H9 (cell line): ENCODE measurements at regions not wholly inside any gene's neighbourhood (a gene's known extent, or its start where the extent isn't known, plus 50 kb on each side); places are given as distances from the start of the nearest gene placed in this dataset.

ENCODE experiments used
- DNase-seq: peaks from one replicate; pipeline ENCODE4 v3.0.0-alpha.2; 2017
- H2AFZ ChIP-seq: one replicate; pipeline ENCODE4 v1.6.1; 2013; ENCODE audit warnings: mild to moderate bottlenecking, low read length, control low read depth, moderate library complexity
- H2AK5ac ChIP-seq: 2 replicates; pipeline ENCODE4 v1.6.1; 2013; ENCODE audit warnings: low read length, control low read depth, mixed read lengths; ENCODE audit not compliant: insufficient read length
- H2BK120ac ChIP-seq: one replicate; pipeline ENCODE4 v1.6.1; 2013; ENCODE audit warnings: low read depth, mild to moderate bottlenecking, low read length, control low read depth, inconsistent platforms; ENCODE audit not compliant: poor library complexity, severe bottlenecking
- H2BK12ac ChIP-seq: 2 replicates; pipeline ENCODE4 v1.6.1; 2013; ENCODE audit warnings: low read length, control low read depth, mixed read lengths, low read depth; ENCODE audit not compliant: insufficient read length
- H2BK15ac ChIP-seq: 2 replicates; pipeline ENCODE4 v1.6.1; 2013; ENCODE audit warnings: low read depth, low read length, control low read depth
- H2BK20ac ChIP-seq: one replicate; pipeline ENCODE4 v1.6.1; 2013; ENCODE audit warnings: low read depth, mild to moderate bottlenecking, low read length, control low read depth, inconsistent platforms; ENCODE audit not compliant: poor library complexity, severe bottlenecking
- H2BK5ac ChIP-seq: 2 replicates; pipeline ENCODE4 v1.6.1; 2013; ENCODE audit warnings: low read length, control low read depth, mixed read lengths; ENCODE audit not compliant: insufficient read length
- H3K14ac ChIP-seq: 2 replicates; pipeline ENCODE4 v1.6.1; 2013; ENCODE audit warnings: low read length, control low read depth; ENCODE audit not compliant: insufficient read depth
- H3K18ac ChIP-seq: 2 replicates; pipeline ENCODE4 v1.6.1; 2013; ENCODE audit warnings: low read depth, mild to moderate bottlenecking, mixed read lengths, low read length, control low read depth; ENCODE audit not compliant: insufficient read length
- H3K23ac ChIP-seq: 2 replicates; pipeline ENCODE4 v1.6.1; 2013; ENCODE audit warnings: low read length, control low read depth, mixed read lengths, low read depth; ENCODE audit not compliant: insufficient read length
- H3K23me2 ChIP-seq: 2 replicates; pipeline ENCODE4 v1.6.1; 2013; ENCODE audit warnings: low read depth, mild to moderate bottlenecking, mixed read lengths, low read length, control low read depth; ENCODE audit not compliant: insufficient read length, poor library complexity, severe bottlenecking
- H3K27ac ChIP-seq: 2 replicates; pipeline ENCODE4 v1.5.1; 2013; ENCODE audit warnings: low read length, control low read depth, mixed read lengths, low read depth; ENCODE audit not compliant: insufficient read length
- H3K27me3 ChIP-seq: 2 replicates; pipeline ENCODE4 v1.6.1; 2013; ENCODE audit warnings: low read length, control low read depth, inconsistent platforms; ENCODE audit not compliant: insufficient read depth
- H3K4ac ChIP-seq: 2 replicates; pipeline ENCODE4 v1.6.1; 2013; ENCODE audit warnings: low read depth, mild to moderate bottlenecking, control low read depth, inconsistent platforms, low read length, moderate library complexity
- H3K4me1 ChIP-seq: 2 replicates; pipeline ENCODE4 v1.6.1; 2013; ENCODE audit warnings: low read length, control low read depth, inconsistent platforms; ENCODE audit not compliant: insufficient read depth
- H3K4me2 ChIP-seq: 2 replicates; pipeline ENCODE4 v1.6.1; 2013; ENCODE audit warnings: low read length, control low read depth, mixed read lengths; ENCODE audit not compliant: insufficient read length, insufficient read depth
- H3K56ac ChIP-seq: 2 replicates; pipeline ENCODE4 v1.6.1; 2013; ENCODE audit warnings: low read depth, mild to moderate bottlenecking, mixed read lengths, low read length, control low read depth; ENCODE audit not compliant: insufficient read length
- H3K79me1 ChIP-seq: 2 replicates; pipeline ENCODE4 v1.6.1; 2013; ENCODE audit warnings: low read depth, mild to moderate bottlenecking, moderate library complexity, low read length, control low read depth, inconsistent platforms; ENCODE audit not compliant: insufficient read depth, poor library complexity, severe bottlenecking
- H3K79me2 ChIP-seq: 2 replicates; pipeline ENCODE4 v1.6.1; 2013; ENCODE audit warnings: low read length, control low read depth, inconsistent platforms; ENCODE audit not compliant: insufficient read depth
- H3K9ac ChIP-seq: 2 replicates; pipeline ENCODE4 v1.6.1; 2013; ENCODE audit warnings: low read length, control low read depth, mixed read lengths; ENCODE audit not compliant: insufficient read length; ENCODE audit errors: extremely low read depth
- H3K9me3 ChIP-seq: one replicate; pipeline ENCODE4 v1.6.1; 2013; ENCODE audit warnings: low read depth, low read length, inconsistent platforms; ENCODE audit not compliant: control insufficient read depth
- H3T11ph ChIP-seq: one replicate; pipeline ENCODE4 v1.6.1; 2013; ENCODE audit warnings: mild to moderate bottlenecking, low read length, control low read depth, inconsistent platforms
- H4K20me1 ChIP-seq: one replicate; pipeline ENCODE4 v1.6.1; 2013; ENCODE audit not compliant: control insufficient read depth, insufficient read length, insufficient read depth
- H4K5ac ChIP-seq: 2 replicates; pipeline ENCODE4 v1.6.1; 2013; ENCODE audit warnings: low read depth, mild to moderate bottlenecking, mixed read lengths, low read length, control low read depth; ENCODE audit not compliant: insufficient read length
- H4K8ac ChIP-seq: replicated peaks from 2 replicates; pipeline ENCODE4 v1.6.1; 2013; ENCODE audit warnings: low read length, control low read depth, mixed read lengths, low read depth; ENCODE audit not compliant: insufficient read length
- H4K91ac ChIP-seq: 2 replicates; pipeline ENCODE4 v1.6.1; 2013; ENCODE audit warnings: low read depth, mild to moderate bottlenecking, moderate library complexity, mixed read lengths, low read length, control low read depth; ENCODE audit not compliant: insufficient read length
- H3K27ac Mint-ChIP-seq, 3 experiments: 2 replicates in 2 of 3; 3 replicates in 1 of 3; pipeline ENCODE4 v1.8.0; 2020 to 2021; ENCODE audit warnings: mixed read lengths in 3 of 3, mild to moderate bottlenecking in 1 of 3, moderate library complexity in 1 of 3
- H3K27me3 Mint-ChIP-seq: 2 replicates; pipeline ENCODE4 v1.8.0; 2021; ENCODE audit warnings: low read depth, mild to moderate bottlenecking, moderate library complexity, mixed read lengths
- H3K36me3 Mint-ChIP-seq, 3 experiments: 2 replicates in 2 of 3; 3 replicates in 1 of 3; pipeline ENCODE4 v1.8.0; 2020 to 2021; ENCODE audit warnings: low read depth in 3 of 3, mixed read lengths in 3 of 3; ENCODE audit not compliant: insufficient read depth in 1 of 3
- H3K4me1 Mint-ChIP-seq, 2 experiments: 2 replicates each; pipeline ENCODE4 v1.8.0; 2020; ENCODE audit warnings: mixed read lengths in 2 of 2
- H3K4me3 Mint-ChIP-seq, 2 experiments: 2 replicates in 1 of 2; 3 replicates in 1 of 2; pipeline ENCODE4 v1.8.0; 2020 to 2021; ENCODE audit warnings: mild to moderate bottlenecking in 2 of 2, mixed read lengths in 2 of 2, moderate library complexity in 1 of 2
- H3K9me3 Mint-ChIP-seq, 2 experiments: 2 replicates in 1 of 2; 3 replicates in 1 of 2; pipeline ENCODE4 v1.8.0; 2020; ENCODE audit warnings: mild to moderate bottlenecking in 2 of 2, mixed read lengths in 2 of 2, moderate library complexity in 1 of 2
- CTCF ChIP-seq: fragments of 200-600 bp; sonication (generic); conservative IDR thresholded peaks from 3 replicates; pipeline ENCODE4 v1.8.0; 2021; ENCODE audit warnings: antibody characterized with exemption, mild to moderate bottlenecking
- WGBS: extraction: QIAGEN DNeasy Blood & Tissue Kit; methylation state at CpG from one replicate; pipeline ENCODE4 v1.1.7; 2013; ENCODE audit warnings: missing lambda C conversion rate, low lambda C conversion rate, mixed read lengths; ENCODE audit not compliant: insufficient read length; ENCODE audit errors: extremely low coverage; 5-methylcytosine and 5-hydroxymethylcytosine counted together

GRCh38 chr10:129046962-129047361 lies 420.1 kb upstream of the MGMT start:
- Histone ChIP-seq H4K91ac (no peak overlapping the region), H3K9ac (no peak overlapping the region), H2BK20ac (no peak overlapping the region), H2AFZ (no peak overlapping the region), H2AK5ac (no peak overlapping the region), H3K4ac (no peak overlapping the region), H4K5ac (no peak overlapping the region), H3K14ac (no peak overlapping the region), H2BK120ac (no peak overlapping the region), H4K8ac (no peak overlapping the region), H3K4me2 (no peak overlapping the region), H3K27ac (no peak overlapping the region), H3T11ph (no peak overlapping the region), H2BK5ac (no peak overlapping the region), H3K79me2 (no peaks in the 10 kb centered on the region), H2BK12ac (no peak overlapping the region), H3K27me3 (no peaks in the 10 kb centered on the region), H3K4me1 (no peaks in the 10 kb centered on the region), H3K9me3 (no peaks in the 10 kb centered on the region), H3K79me1 (no peaks in the 10 kb centered on the region), H3K18ac (no peak overlapping the region), H4K20me1 (no peaks in the 10 kb centered on the region), H3K56ac (no peak overlapping the region), H3K23ac (no peak overlapping the region), H2BK15ac (no peak overlapping the region), H3K23me2 (no peaks in the 10 kb centered on the region)
- Mint-ChIP-seq H3K4me3 (no peak overlapping the region), H3K4me1 (peaks cover 0 to 3% of the 10 kb centered on the region in 2 experiments; a peak in 2 of 4 replicates), H3K27ac (no peak overlapping the region), H3K36me3 (no peaks in the 10 kb centered on the region; a peak in 1 of 7 replicates), H3K9me3 (no peaks in the 10 kb centered on the region), H3K27me3 (peaks cover 1% of the 10 kb centered on the region; the same call in 1 of the 2 replicates)
- no peak for TF ChIP-seq CTCF
- no peak for DNase-seq
- WGBS, result no CpG with 5 or more reads among the region's 5 CpGs
